Trophoblast cell (in vitro differentiated cells and primary cell): ENCODE measurements at regions not wholly inside any gene's neighbourhood (a gene's known extent, or its start where the extent isn't known, plus 50 kb on each side); places are given as distances from the start of the nearest gene placed in this dataset.
"Not testable (repeated sequence)": the region's sequence is repeated elsewhere in the genome, so short reads cannot be mapped to it uniquely, and the experiment has no call there.

Experiments
- DNase-seq, 2 donors: peaks; one replicate each; pipeline ENCODE4 v3.0.0-alpha.2; 2016
- H2AFZ ChIP-seq: 2 replicates; pipeline ENCODE4 v1.6.1; 2013; ENCODE audit warnings: low read length, moderate library complexity, mild to moderate bottlenecking; ENCODE audit not compliant: insufficient read depth, poor library complexity
- H2AK5ac ChIP-seq: 2 replicates; pipeline ENCODE4 v1.6.1; 2013; ENCODE audit warnings: mild to moderate bottlenecking, low read length
- H2BK120ac ChIP-seq: 2 replicates; pipeline ENCODE4 v1.6.1; 2013; ENCODE audit warnings: low read length, mild to moderate bottlenecking, moderate library complexity; ENCODE audit not compliant: insufficient read depth, poor library complexity
- H2BK12ac ChIP-seq: 2 replicates; pipeline ENCODE4 v1.6.1; 2013; ENCODE audit warnings: mild to moderate bottlenecking, low read length, moderate library complexity
- H2BK5ac ChIP-seq: 2 replicates; pipeline ENCODE4 v1.6.1; 2013; ENCODE audit warnings: low read length, low read depth, moderate library complexity, mild to moderate bottlenecking; ENCODE audit not compliant: poor library complexity
- H3K14ac ChIP-seq: 2 replicates; pipeline ENCODE4 v1.6.1; 2013; ENCODE audit warnings: mild to moderate bottlenecking, low read length
- H3K18ac ChIP-seq: 2 replicates; pipeline ENCODE4 v1.6.1; 2013; ENCODE audit warnings: mild to moderate bottlenecking, low read length
- H3K23ac ChIP-seq: 2 replicates; pipeline ENCODE4 v1.6.1; 2013; ENCODE audit warnings: low read length
- H3K27ac ChIP-seq: 2 replicates; pipeline ENCODE4 v1.5.1; 2013; ENCODE audit warnings: low read depth, mild to moderate bottlenecking, inconsistent platforms, low read length, moderate library complexity
- H3K27me3 ChIP-seq: 2 replicates; pipeline ENCODE4 v1.6.1; 2013; ENCODE audit warnings: inconsistent platforms, mild to moderate bottlenecking, low read length, moderate library complexity; ENCODE audit not compliant: insufficient read depth
- H3K36me3 ChIP-seq, 2 experiments: 1 replicate in 1 of 2; 2 replicates in 1 of 2; pipeline ENCODE4 v1.6.1; 2013; ENCODE audit warnings: low read length in 2 of 2, mild to moderate bottlenecking in 2 of 2, moderate library complexity in 1 of 2; ENCODE audit not compliant: insufficient read depth in 2 of 2, control insufficient read depth in 1 of 2
- H3K4ac ChIP-seq: 2 replicates; pipeline ENCODE4 v1.6.1; 2013; ENCODE audit warnings: low read depth, mild to moderate bottlenecking, low read length, moderate library complexity
- H3K4me1 ChIP-seq, 2 experiments: 1 replicate in 1 of 2; 2 replicates in 1 of 2; pipeline ENCODE4 v1.6.1; 2013; ENCODE audit warnings: low read length in 2 of 2, mild to moderate bottlenecking in 2 of 2, moderate library complexity in 1 of 2; ENCODE audit not compliant: insufficient read depth in 2 of 2, control insufficient read depth in 1 of 2
- H3K4me2 ChIP-seq: 2 replicates; pipeline ENCODE4 v1.6.1; 2013; ENCODE audit warnings: inconsistent platforms, mild to moderate bottlenecking, low read length, moderate library complexity
- H3K4me3 ChIP-seq: 2 replicates; pipeline ENCODE4 v1.5.1; 2013; ENCODE audit warnings: mild to moderate bottlenecking, low read depth, low read length, inconsistent platforms
- H3K79me1 ChIP-seq: one replicate; pipeline ENCODE4 v1.6.1; 2013; ENCODE audit warnings: low read length
- H3K79me2 ChIP-seq: 2 replicates; pipeline ENCODE4 v1.6.1; 2013; ENCODE audit warnings: low read length, mild to moderate bottlenecking; ENCODE audit not compliant: control insufficient read depth, insufficient read depth, poor library complexity
- H3K9ac ChIP-seq: 2 replicates; pipeline ENCODE4 v1.6.1; 2013; ENCODE audit warnings: mild to moderate bottlenecking, low read length
- H3K9me3 ChIP-seq: 2 replicates; pipeline ENCODE4 v1.6.1; 2013; ENCODE audit warnings: low read depth, mild to moderate bottlenecking, control low read depth, inconsistent platforms, low read length; ENCODE audit not compliant: insufficient read depth
- H4K12ac ChIP-seq: 2 replicates; pipeline ENCODE4 v1.6.1; 2013; ENCODE audit warnings: low read depth, mild to moderate bottlenecking, low read length, moderate library complexity
- H4K8ac ChIP-seq: 2 replicates; pipeline ENCODE4 v1.6.1; 2013; ENCODE audit warnings: low read depth, mild to moderate bottlenecking, low read length, moderate library complexity
- H4K91ac ChIP-seq: one replicate; pipeline ENCODE4 v1.6.1; 2013; ENCODE audit warnings: low read depth, mild to moderate bottlenecking, low read length, moderate library complexity
- WGBS: extraction: QIAGEN DNeasy Blood & Tissue Kit; methylation state at CpG from one replicate; pipeline ENCODE4 v1.1.7; 2013; ENCODE audit warnings: missing lambda C conversion rate; ENCODE audit not compliant: insufficient read length, insufficient coverage; ENCODE audit errors: extremely low coverage; 5-methylcytosine and 5-hydroxymethylcytosine counted together

GRCh38 chr18:66866427-66866940 lies 262.6 kb upstream of the CDH19 start:
- not testable (repeated sequence) for H2AK5ac ChIP-seq, H2BK120ac ChIP-seq, H3K79me2 ChIP-seq, H2AFZ ChIP-seq, H3K36me3 ChIP-seq, H3K9ac ChIP-seq, H3K18ac ChIP-seq, H2BK12ac ChIP-seq, H4K91ac ChIP-seq, H2BK5ac ChIP-seq, H3K9me3 ChIP-seq, H3K14ac ChIP-seq, H3K27ac ChIP-seq, H3K27me3 ChIP-seq, H3K4me2 ChIP-seq, H3K4me1 ChIP-seq, H3K23ac ChIP-seq, H3K79me1 ChIP-seq, H4K8ac ChIP-seq, H3K4me3 ChIP-seq, H3K4ac ChIP-seq, H4K12ac ChIP-seq, DNase-seq
- no CpG with 5 or more reads among the region's 43 CpGs for WGBS

GRCh38 chr18:66838340-66838987 lies 234.6 kb upstream of the CDH19 start:
- Histone ChIP-seq H3K9me3 (no peaks in the 10 kb centered on the region), H3K27ac (no peak overlapping the region), H3K79me1 (no peaks in the 10 kb centered on the region), H2BK5ac (no peak overlapping the region), H3K4me1 (no peaks in the 10 kb centered on the region), H3K27me3 (no peaks in the 10 kb centered on the region), H4K91ac (no peak overlapping the region), H4K12ac (no peak overlapping the region), H3K23ac (no peak overlapping the region), H2BK12ac (no peak overlapping the region), H2AK5ac (no peak overlapping the region), H4K8ac (no peak overlapping the region), H2BK120ac (no peak overlapping the region), H2AFZ (no peak overlapping the region), H3K4me2 (no peak overlapping the region), H3K36me3 (no peaks in the 10 kb centered on the region), H3K9ac (no peak overlapping the region), H3K18ac (no peak overlapping the region), H3K4me3 (no peak overlapping the region), H3K14ac (no peak overlapping the region), H3K79me2 (no peaks in the 10 kb centered on the region), H3K4ac (no peak overlapping the region)
- WGBS, result no CpG with 5 or more reads among the region's 4 CpGs
- DNase-seq, result no peak

- Histone ChIP-seq H2AFZ (no peak overlapping the region), H3K23ac (no peak overlapping the region)
- DNase-seq, result no peak
Observed at GRCh38 chr18:66833646-66834045, 229.8 kb upstream of the CDH19 start.

DNA sequence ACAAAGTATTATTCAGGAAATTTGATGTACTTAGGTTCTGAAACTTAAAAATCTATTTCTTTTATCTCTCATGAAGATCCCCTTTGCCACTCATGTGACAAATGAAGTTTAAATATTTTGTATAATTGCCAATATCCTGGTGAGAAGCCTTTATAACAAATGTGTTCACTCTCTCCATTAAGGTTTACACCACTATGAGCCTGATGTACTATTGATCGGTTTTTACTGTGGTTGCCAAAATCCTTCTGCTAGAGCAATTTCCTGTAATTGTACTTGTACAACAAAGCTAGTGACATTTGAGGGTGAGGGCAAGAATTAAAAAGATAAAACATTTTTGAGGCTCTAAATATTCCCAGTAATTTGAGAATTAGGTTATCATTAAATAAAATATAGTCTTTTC lies 222.3 kb upstream of the CDH19 start:
- H3K27ac ChIP-seq, result no peak overlapping the region
- DNase-seq, result no peak
- WGBS, result no CpG with 5 or more reads among the region's 1 CpG
- no peak overlapping the region for H2BK5ac ChIP-seq
- H3K79me2 ChIP-seq, result no peaks in the 10 kb centered on the region
- no peak overlapping the region for H2AFZ ChIP-seq
- no peak overlapping the region for H2BK12ac ChIP-seq
- no peak overlapping the region for H4K8ac ChIP-seq
- no peak overlapping the region for H3K14ac ChIP-seq
- H3K79me1 ChIP-seq, result no peaks in the 10 kb centered on the region
- no peaks in the 10 kb centered on the region for H3K36me3 ChIP-seq
- H3K23ac ChIP-seq, result no peak overlapping the region
- H3K9ac ChIP-seq, result no peak overlapping the region
- no peak overlapping the region for H4K91ac ChIP-seq
- no peak overlapping the region for H3K18ac ChIP-seq
- H3K27me3 ChIP-seq, result no peaks in the 10 kb centered on the region
- no peaks in the 10 kb centered on the region for H3K4me1 ChIP-seq
- no peak overlapping the region for H4K12ac ChIP-seq
- H3K4me3 ChIP-seq, result no peak overlapping the region
- no peak overlapping the region for H3K4me2 ChIP-seq
- no peak overlapping the region for H2BK120ac ChIP-seq
- H3K9me3 ChIP-seq, result no peaks in the 10 kb centered on the region
- H2AK5ac ChIP-seq, result no peak overlapping the region
- H3K4ac ChIP-seq, result no peak overlapping the region

More at GRCh38 chr18:66833646-66834045, 229.8 kb upstream of the CDH19 start:
- Histone ChIP-seq H2AK5ac (no peak overlapping the region), H4K8ac (no peak overlapping the region), H3K9me3 (no peaks in the 10 kb centered on the region), H3K27ac (no peak overlapping the region), H3K4me1 (no peaks in the 10 kb centered on the region), H3K27me3 (no peaks in the 10 kb centered on the region), H2BK5ac (no peak overlapping the region), H2BK12ac (no peak overlapping the region), H4K12ac (no peak overlapping the region), H3K79me1 (no peaks in the 10 kb centered on the region), H3K36me3 (no peaks in the 10 kb centered on the region), H3K14ac (no peak overlapping the region), H3K18ac (no peak overlapping the region), H3K9ac (no peak overlapping the region), H4K91ac (no peak overlapping the region), H3K4me3 (no peak overlapping the region), H3K4ac (no peak overlapping the region), H2BK120ac (no peak overlapping the region), H3K79me2 (no peaks in the 10 kb centered on the region), H3K4me2 (no peak overlapping the region)
- no CpG with 5 or more reads among the region's 4 CpGs for WGBS
